ENCODE measurements at regions not wholly inside any gene's neighbourhood (a gene's known extent, or its start where the extent isn't known, plus 50 kb on each side); places are given as distances from the start of the nearest gene placed in this dataset.

GRCh38 chr4:31343061-31343460 lies 622.9 kb downstream of the PCDH7 start:
- ATAC-seq (ENCODE audit: low read depth) (no peak), DNase-seq (no peak)
- intact Hi-C loops (cut with micrococcal nuclease), result no loop called here
- Mint-ChIP-seq H3K4me3 (no peak overlapping the region), H3K27ac (no peak overlapping the region), H3K9me3 (peaks cover 10% of the 10 kb centered on the region), H3K4me1 (no peaks in the 10 kb centered on the region), H3K27me3 (no peaks in the 10 kb centered on the region), H3K36me3 (ENCODE audit: low read depth) (no peaks in the 10 kb centered on the region)
- POLR2A ChIA-PET, result no interaction called here
- CTCF ChIA-PET, result interaction anchor here (1.0 kb wide), 1 partner anchor 9 kb away, joined by 3 read pairs; no protein-coding TSS in a partner anchor
- TF ChIP-seq, protein P1, sequence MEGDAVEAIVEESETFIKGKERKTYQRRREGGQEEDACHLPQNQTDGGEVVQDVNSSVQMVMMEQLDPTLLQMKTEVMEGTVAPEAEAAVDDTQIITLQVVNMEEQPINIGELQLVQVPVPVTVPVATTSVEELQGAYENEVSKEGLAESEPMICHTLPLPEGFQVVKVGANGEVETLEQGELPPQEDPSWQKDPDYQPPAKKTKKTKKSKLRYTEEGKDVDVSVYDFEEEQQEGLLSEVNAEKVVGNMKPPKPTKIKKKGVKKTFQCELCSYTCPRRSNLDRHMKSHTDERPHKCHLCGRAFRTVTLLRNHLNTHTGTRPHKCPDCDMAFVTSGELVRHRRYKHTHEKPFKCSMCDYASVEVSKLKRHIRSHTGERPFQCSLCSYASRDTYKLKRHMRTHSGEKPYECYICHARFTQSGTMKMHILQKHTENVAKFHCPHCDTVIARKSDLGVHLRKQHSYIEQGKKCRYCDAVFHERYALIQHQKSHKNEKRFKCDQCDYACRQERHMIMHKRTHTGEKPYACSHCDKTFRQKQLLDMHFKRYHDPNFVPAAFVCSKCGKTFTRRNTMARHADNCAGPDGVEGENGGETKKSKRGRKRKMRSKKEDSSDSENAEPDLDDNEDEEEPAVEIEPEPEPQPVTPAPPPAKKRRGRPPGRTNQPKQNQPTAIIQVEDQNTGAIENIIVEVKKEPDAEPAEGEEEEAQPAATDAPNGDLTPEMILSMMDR (IDR thresholded peaks at IDR 0.05), result no peak

DNA sequence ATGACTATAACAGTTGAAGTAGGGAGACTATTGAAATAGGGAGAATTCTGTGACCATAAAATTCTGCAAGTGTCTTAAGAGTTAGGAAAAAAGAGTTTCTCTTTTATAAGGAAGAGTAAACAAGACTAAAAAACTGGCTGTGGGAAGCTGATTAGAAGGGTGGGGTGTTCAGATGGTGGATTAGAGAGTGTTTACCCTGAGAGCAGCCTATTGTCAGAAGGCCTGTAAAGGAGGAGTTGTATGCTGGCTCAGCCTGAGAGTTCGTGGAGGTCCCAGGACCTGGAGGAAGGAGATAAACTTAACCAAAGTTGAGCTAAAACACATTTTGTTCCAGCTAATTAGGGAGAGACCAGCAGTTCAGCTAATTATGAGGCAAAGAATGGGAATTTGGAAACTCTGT lies 629.7 kb downstream of the PCDH7 start:
- Mint-ChIP-seq H3K36me3 (ENCODE audit: low read depth) (no peaks in the 10 kb centered on the region), H3K27me3 (no peaks in the 10 kb centered on the region), H3K4me3 (no peak overlapping the region), H3K27ac (no peak overlapping the region), H3K9me3 (peaks cover 4% of the 10 kb centered on the region), H3K4me1 (no peaks in the 10 kb centered on the region)
- no peak for ATAC-seq (ENCODE audit: low read depth)
- TF ChIP-seq, protein P1 (IDR thresholded peaks at IDR 0.05), result no peak
- CTCF ChIA-PET, result no interaction called here
- POLR2A ChIA-PET, result no interaction called here
- intact Hi-C loops (cut with micrococcal nuclease), result no loop called here
- no peak for DNase-seq

DNA sequence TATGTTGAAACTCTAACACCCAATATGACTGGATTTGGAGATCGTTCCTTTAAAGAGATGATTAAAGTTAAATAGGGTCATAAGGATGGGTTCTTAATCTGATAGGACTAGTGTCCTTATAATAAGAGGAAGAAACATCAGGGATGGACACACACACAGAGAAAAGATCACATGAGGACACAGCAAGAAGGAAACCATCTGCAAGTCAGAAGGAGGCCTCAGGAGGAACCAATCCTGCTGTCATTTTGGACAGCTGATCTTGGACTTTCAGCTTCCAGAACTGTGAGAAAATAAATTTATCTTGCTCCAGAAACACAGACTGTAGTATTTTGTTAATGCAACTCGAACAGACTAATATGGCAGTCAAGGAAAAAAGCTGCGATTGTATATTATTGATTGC lies 631.5 kb downstream of the PCDH7 start:
- Mint-ChIP-seq H3K4me1 (no peaks in the 10 kb centered on the region), H3K4me3 (no peak overlapping the region), H3K27me3 (no peaks in the 10 kb centered on the region), H3K9me3 (peaks cover 4% of the 10 kb centered on the region), H3K36me3 (ENCODE audit: low read depth) (no peaks in the 10 kb centered on the region), H3K27ac (no peak overlapping the region)
- DNase-seq (no peak), ATAC-seq (ENCODE audit: low read depth) (no peak)
- TF ChIP-seq, protein P1 (IDR thresholded peaks at IDR 0.05), result no peak
- CTCF ChIA-PET, result interaction anchor here (0.9 kb wide), 1 partner anchor 9 kb away, joined by 3 read pairs; no protein-coding TSS in a partner anchor
- POLR2A ChIA-PET, result no interaction called here
- intact Hi-C loops (cut with micrococcal nuclease), result no loop called here

DNA sequence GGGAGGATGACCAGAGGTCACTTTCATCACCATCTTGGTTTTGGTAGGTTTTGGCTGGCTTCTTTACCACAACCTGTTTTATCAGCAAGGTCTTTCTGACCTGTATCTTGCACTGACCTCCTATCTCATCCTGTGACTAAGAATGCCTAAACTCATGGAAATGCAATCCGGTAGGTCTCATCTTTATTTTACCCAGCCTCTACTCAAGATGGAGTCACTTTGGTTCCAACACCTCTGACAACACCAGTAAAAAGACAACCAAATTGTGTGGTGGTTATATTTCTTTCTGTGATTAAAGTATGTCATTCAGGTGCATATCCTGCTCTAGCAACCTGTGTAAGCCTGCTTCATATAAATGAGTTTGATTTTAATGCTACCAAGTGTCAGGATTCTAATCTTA lies 636.7 kb downstream of the PCDH7 start:
- Mint-ChIP-seq H3K4me3 (no peak overlapping the region), H3K9me3 (peaks cover 6% of the 10 kb centered on the region), H3K36me3 (ENCODE audit: low read depth) (no peaks in the 10 kb centered on the region), H3K4me1 (no peaks in the 10 kb centered on the region), H3K27ac (no peak overlapping the region), H3K27me3 (no peaks in the 10 kb centered on the region)
- CTCF ChIA-PET, result no interaction called here
- intact Hi-C loops (cut with micrococcal nuclease), result no loop called here
- DNase-seq (no peak), ATAC-seq (ENCODE audit: low read depth) (no peak)
- POLR2A ChIA-PET, result no interaction called here
- TF ChIP-seq, protein P1 (IDR thresholded peaks at IDR 0.05), result no peak

DNA sequence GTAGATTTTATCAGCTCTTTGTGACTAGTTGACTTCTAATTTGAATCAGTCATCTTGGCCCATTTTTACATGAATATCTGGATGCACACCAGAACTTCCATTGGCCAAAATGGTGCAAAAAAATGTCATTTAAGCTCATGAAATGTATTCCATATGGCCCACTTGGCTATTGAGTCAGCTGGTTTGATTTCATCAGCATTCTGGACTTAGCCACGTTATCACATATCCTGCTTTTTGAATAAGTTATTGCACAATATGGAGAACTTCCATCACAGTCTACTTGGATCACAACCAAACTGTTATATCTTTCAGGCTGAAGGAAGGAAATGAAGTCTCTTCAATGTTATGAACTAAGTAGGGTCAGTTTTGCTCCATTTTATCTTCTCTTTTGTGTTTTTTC lies 640.6 kb downstream of the PCDH7 start:
- ATAC-seq (ENCODE audit: low read depth), result no peak
- ChIA-PET POLR2A (no interaction called here), CTCF (no interaction called here)
- Mint-ChIP-seq H3K27ac (no peak overlapping the region), H3K4me1 (no peaks in the 10 kb centered on the region), H3K36me3 (ENCODE audit: low read depth) (no peaks in the 10 kb centered on the region), H3K27me3 (no peaks in the 10 kb centered on the region), H3K4me3 (no peak overlapping the region), H3K9me3 (peaks cover 2% of the 10 kb centered on the region)
- TF ChIP-seq, protein P1 (IDR thresholded peaks at IDR 0.05), result no peak
- DNase-seq, result no peak
- intact Hi-C loops (cut with micrococcal nuclease), result no loop called here

Data from activated B cell treated with CpG ODN at 0.5 μM for 24 hours (primary cell).